ENCODE measurements at regions not wholly inside any gene's neighbourhood (a gene's known extent, or its start where the extent isn't known, plus 50 kb on each side); places are given as distances from the start of the nearest gene placed in this dataset.

DNA sequence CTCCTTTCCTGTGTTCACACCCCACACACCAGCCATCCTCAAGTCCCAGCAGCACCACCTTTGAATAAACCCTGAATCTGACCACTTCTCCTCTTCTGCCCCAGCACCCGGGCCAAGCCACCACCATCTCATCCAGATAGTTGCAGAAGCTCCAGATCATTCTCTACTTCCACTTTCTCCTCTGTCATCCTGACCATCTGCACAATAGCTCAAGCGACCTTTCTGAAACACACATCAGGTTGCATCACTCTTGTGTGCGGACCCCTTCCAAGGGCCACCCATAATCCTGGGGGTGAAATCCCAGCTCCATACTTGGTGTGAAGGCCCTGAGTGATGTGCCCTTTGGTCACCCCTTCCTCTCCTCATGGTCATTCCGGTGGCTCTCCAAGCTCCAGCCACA lies 187.4 kb upstream of the GALNT17 start:
- TF ChIP-seq, protein P1, sequence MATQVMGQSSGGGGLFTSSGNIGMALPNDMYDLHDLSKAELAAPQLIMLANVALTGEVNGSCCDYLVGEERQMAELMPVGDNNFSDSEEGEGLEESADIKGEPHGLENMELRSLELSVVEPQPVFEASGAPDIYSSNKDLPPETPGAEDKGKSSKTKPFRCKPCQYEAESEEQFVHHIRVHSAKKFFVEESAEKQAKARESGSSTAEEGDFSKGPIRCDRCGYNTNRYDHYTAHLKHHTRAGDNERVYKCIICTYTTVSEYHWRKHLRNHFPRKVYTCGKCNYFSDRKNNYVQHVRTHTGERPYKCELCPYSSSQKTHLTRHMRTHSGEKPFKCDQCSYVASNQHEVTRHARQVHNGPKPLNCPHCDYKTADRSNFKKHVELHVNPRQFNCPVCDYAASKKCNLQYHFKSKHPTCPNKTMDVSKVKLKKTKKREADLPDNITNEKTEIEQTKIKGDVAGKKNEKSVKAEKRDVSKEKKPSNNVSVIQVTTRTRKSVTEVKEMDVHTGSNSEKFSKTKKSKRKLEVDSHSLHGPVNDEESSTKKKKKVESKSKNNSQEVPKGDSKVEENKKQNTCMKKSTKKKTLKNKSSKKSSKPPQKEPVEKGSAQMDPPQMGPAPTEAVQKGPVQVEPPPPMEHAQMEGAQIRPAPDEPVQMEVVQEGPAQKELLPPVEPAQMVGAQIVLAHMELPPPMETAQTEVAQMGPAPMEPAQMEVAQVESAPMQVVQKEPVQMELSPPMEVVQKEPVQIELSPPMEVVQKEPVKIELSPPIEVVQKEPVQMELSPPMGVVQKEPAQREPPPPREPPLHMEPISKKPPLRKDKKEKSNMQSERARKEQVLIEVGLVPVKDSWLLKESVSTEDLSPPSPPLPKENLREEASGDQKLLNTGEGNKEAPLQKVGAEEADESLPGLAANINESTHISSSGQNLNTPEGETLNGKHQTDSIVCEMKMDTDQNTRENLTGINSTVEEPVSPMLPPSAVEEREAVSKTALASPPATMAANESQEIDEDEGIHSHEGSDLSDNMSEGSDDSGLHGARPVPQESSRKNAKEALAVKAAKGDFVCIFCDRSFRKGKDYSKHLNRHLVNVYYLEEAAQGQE (IDR thresholded peaks at IDR 0.05; ENCODE audit: insufficient replicate concordance, low read depth) = no peak
- TF ChIP-seq GABPA (IDR thresholded peaks at IDR 0.05; ENCODE audit: low read depth) = no peak
- TF ChIP-seq, protein P2, sequence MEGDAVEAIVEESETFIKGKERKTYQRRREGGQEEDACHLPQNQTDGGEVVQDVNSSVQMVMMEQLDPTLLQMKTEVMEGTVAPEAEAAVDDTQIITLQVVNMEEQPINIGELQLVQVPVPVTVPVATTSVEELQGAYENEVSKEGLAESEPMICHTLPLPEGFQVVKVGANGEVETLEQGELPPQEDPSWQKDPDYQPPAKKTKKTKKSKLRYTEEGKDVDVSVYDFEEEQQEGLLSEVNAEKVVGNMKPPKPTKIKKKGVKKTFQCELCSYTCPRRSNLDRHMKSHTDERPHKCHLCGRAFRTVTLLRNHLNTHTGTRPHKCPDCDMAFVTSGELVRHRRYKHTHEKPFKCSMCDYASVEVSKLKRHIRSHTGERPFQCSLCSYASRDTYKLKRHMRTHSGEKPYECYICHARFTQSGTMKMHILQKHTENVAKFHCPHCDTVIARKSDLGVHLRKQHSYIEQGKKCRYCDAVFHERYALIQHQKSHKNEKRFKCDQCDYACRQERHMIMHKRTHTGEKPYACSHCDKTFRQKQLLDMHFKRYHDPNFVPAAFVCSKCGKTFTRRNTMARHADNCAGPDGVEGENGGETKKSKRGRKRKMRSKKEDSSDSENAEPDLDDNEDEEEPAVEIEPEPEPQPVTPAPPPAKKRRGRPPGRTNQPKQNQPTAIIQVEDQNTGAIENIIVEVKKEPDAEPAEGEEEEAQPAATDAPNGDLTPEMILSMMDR (IDR thresholded peaks at IDR 0.05; ENCODE audit: insufficient read depth, low read length) = no peak
- no peak for TF ChIP-seq POLR2AphosphoS5 (IDR thresholded peaks at IDR 0.05; ENCODE audit: low read depth)
- TF ChIP-seq SPI1 (IDR thresholded peaks at IDR 0.05; ENCODE audit: borderline replicate concordance, low read depth) = no peak
- DNase-seq (ENCODE audit: low read depth in 1 of 2, low spot score in 1 of 2) = no peak
- H3K27me3 ChIP-seq (ENCODE audit: insufficient read depth, poor library complexity, severe bottlenecking) = no peaks in the 10 kb centered on the region
- no peak overlapping the region for H3K27ac ChIP-seq (replicated peaks)
- H3K4me3 ChIP-seq (replicated peaks; ENCODE audit: insufficient read depth, low read length) = no peak overlapping the region

- Histone ChIP-seq H3K27me3 (ENCODE audit: insufficient read depth, poor library complexity, severe bottlenecking) (no peaks in the 10 kb centered on the region), H3K4me3 (replicated peaks; ENCODE audit: insufficient read depth, low read length) (no peak overlapping the region), H3K27ac (replicated peaks) (no peak overlapping the region)
- TF ChIP-seq, protein P2 (IDR thresholded peaks at IDR 0.05; ENCODE audit: insufficient read depth, low read length) = no peak
- TF ChIP-seq GABPA (IDR thresholded peaks at IDR 0.05; ENCODE audit: low read depth) (no peak), POLR2AphosphoS5 (IDR thresholded peaks at IDR 0.05; ENCODE audit: low read depth) (no peak), SPI1 (IDR thresholded peaks at IDR 0.05; ENCODE audit: borderline replicate concordance, low read depth) (no peak)
- TF ChIP-seq, protein P1 (IDR thresholded peaks at IDR 0.05; ENCODE audit: insufficient replicate concordance, low read depth) = no peak
- no peak for DNase-seq (ENCODE audit: low read depth in 1 of 2, low spot score in 1 of 2)
Measured at GRCh38 chr7:70947181-70947580, 184.8 kb upstream of the GALNT17 start.

DNA sequence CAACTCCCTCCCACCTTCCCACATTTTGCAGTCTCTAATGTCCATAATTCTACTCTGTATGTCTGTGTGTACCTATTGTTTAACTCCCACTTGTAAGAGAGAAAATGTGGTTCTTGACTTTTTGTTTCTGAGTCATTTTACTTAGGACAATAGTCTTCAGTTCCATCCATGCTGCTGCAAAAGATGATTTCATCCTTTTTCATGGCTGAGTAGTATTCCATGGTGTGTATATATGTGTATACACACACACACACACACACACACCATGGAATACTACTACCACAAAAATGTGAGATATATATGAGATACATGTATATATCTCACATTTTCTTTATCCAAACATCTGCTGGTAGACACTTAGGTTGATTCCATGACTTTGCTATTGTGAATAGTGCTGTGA lies 182.1 kb upstream of the GALNT17 start:
- no peak for TF ChIP-seq SPI1 (IDR thresholded peaks at IDR 0.05; ENCODE audit: borderline replicate concordance, low read depth)
- TF ChIP-seq, protein P1 (IDR thresholded peaks at IDR 0.05; ENCODE audit: insufficient replicate concordance, low read depth) = no peak
- Histone ChIP-seq H3K4me3 (replicated peaks; ENCODE audit: insufficient read depth, low read length) (no peak overlapping the region), H3K27me3 (ENCODE audit: insufficient read depth, poor library complexity, severe bottlenecking) (no peaks in the 10 kb centered on the region), H3K27ac (replicated peaks) (no peak overlapping the region)
- no peak for DNase-seq (ENCODE audit: low read depth in 1 of 2, low spot score in 1 of 2)

Data from HL-60 (cell line).